ENCODE measurements at regions not wholly inside any gene's neighbourhood (a gene's known extent, or its start where the extent isn't known, plus 50 kb on each side); places are given as distances from the start of the nearest gene placed in this dataset.

GRCh38 chr16:52033992-52034391 is 513.0 kb downstream of the TOX3 start:
- H3K4me3 Mint-ChIP-seq, result no peak overlapping the region
- H3K27me3 Mint-ChIP-seq (ENCODE audit: low read depth, poor library complexity), result peaks cover 14% of the 10 kb centered on the region
- no peak overlapping the region for H3K27ac Mint-ChIP-seq
- H3K9me3 Mint-ChIP-seq, result no peaks in the 10 kb centered on the region
- no peak for DNase-seq
- no peaks in the 10 kb centered on the region for H3K36me3 Mint-ChIP-seq (ENCODE audit: low read depth)
- peaks cover 11% of the 10 kb centered on the region for H3K4me1 Mint-ChIP-seq
- TF ChIP-seq CTCF (IDR thresholded peaks at IDR 0.05), result no peak

- no peak for TF ChIP-seq CTCF (IDR thresholded peaks at IDR 0.05)
- H3K27ac Mint-ChIP-seq, result no peak overlapping the region
- peaks cover 21% of the 10 kb centered on the region for H3K27me3 Mint-ChIP-seq (ENCODE audit: low read depth, poor library complexity)
- DNase-seq, result no peak
- H3K4me3 Mint-ChIP-seq, result no peak overlapping the region
- no peaks in the 10 kb centered on the region for H3K4me1 Mint-ChIP-seq
- peaks cover 17% of the 10 kb centered on the region for H3K9me3 Mint-ChIP-seq
- no peaks in the 10 kb centered on the region for H3K36me3 Mint-ChIP-seq (ENCODE audit: low read depth)
Observed at GRCh38 chr16:52022980-52023379, 524.0 kb downstream of the TOX3 start.

GRCh38 chr16:52022177-52022576 is 524.8 kb downstream of the TOX3 start:
- no peak for DNase-seq
- peaks cover 25% of the 10 kb centered on the region for H3K9me3 Mint-ChIP-seq
- no peaks in the 10 kb centered on the region for H3K36me3 Mint-ChIP-seq (ENCODE audit: low read depth)
- H3K4me1 Mint-ChIP-seq, result no peaks in the 10 kb centered on the region
- peaks cover 21% of the 10 kb centered on the region for H3K27me3 Mint-ChIP-seq (ENCODE audit: low read depth, poor library complexity)
- no peak overlapping the region for H3K4me3 Mint-ChIP-seq
- TF ChIP-seq CTCF (IDR thresholded peaks at IDR 0.05), result no peak
- no peak overlapping the region for H3K27ac Mint-ChIP-seq

GRCh38 chr16:52016387-52016786 is 530.6 kb downstream of the TOX3 start:
- Mint-ChIP-seq H3K27ac (no peak overlapping the region), H3K4me3 (no peak overlapping the region), H3K9me3 (peaks cover 78% of the 10 kb centered on the region), H3K36me3 (ENCODE audit: low read depth) (peaks cover 19% of the 10 kb centered on the region), H3K27me3 (ENCODE audit: low read depth, poor library complexity) (no peaks in the 10 kb centered on the region), H3K4me1 (no peaks in the 10 kb centered on the region)
- no peak for TF ChIP-seq CTCF (IDR thresholded peaks at IDR 0.05)
- no peak for DNase-seq

- no peak for DNase-seq
- Mint-ChIP-seq H3K4me3 (no peak overlapping the region), H3K27ac (no peak overlapping the region), H3K36me3 (ENCODE audit: low read depth) (no peaks in the 10 kb centered on the region), H3K9me3 (peaks cover 13% of the 10 kb centered on the region), H3K4me1 (no peaks in the 10 kb centered on the region), H3K27me3 (ENCODE audit: low read depth, poor library complexity) (peaks cover 4% of the 10 kb centered on the region)
- no peak for TF ChIP-seq CTCF (IDR thresholded peaks at IDR 0.05)
Observed at GRCh38 chr16:52005551-52005950, 541.4 kb downstream of the TOX3 start.

- no peaks in the 10 kb centered on the region for H3K4me1 Mint-ChIP-seq
- H3K27ac Mint-ChIP-seq, result no peak overlapping the region
- DNase-seq, result no peak
- H3K4me3 Mint-ChIP-seq, result no peak overlapping the region
- H3K36me3 Mint-ChIP-seq (ENCODE audit: low read depth), result no peaks in the 10 kb centered on the region
- no peaks in the 10 kb centered on the region for H3K27me3 Mint-ChIP-seq (ENCODE audit: low read depth, poor library complexity)
- H3K9me3 Mint-ChIP-seq, result peaks cover 9% of the 10 kb centered on the region
- TF ChIP-seq CTCF (IDR thresholded peaks at IDR 0.05), result no peak
Observed at GRCh38 chr16:52004343-52004742, 542.6 kb downstream of the TOX3 start.
